Esophagus squamous epithelium (tissue), 4 donors: ENCODE measurements at regions not wholly inside any gene's neighbourhood (a gene's known extent, or its start where the extent isn't known, plus 50 kb on each side); places are given as distances from the start of the nearest gene placed in this dataset.

Source experiments
- CTCF ChIP-seq, 6 experiments: fragments of 450-650 bp in 4 of 6; fragments of 200-600 bp in 2 of 6; sonication (generic) in 2 of 6; IDR thresholded peaks; one replicate each; pipeline ENCODE4 v1.5.1; 2016 to 2019; ENCODE audit warnings: antibody characterized with exemption in 6 of 6, mild to moderate bottlenecking in 4 of 6, moderate library complexity in 4 of 6
- POLR2A ChIP-seq, 4 donors: fragments of 450-650 bp; IDR thresholded peaks; one replicate each; pipeline ENCODE4 v1.6.1; 2017; ENCODE audit warnings: antibody characterized with exemption in 4 of 4, mild to moderate bottlenecking in 4 of 4, moderate library complexity in 3 of 4

DNA sequence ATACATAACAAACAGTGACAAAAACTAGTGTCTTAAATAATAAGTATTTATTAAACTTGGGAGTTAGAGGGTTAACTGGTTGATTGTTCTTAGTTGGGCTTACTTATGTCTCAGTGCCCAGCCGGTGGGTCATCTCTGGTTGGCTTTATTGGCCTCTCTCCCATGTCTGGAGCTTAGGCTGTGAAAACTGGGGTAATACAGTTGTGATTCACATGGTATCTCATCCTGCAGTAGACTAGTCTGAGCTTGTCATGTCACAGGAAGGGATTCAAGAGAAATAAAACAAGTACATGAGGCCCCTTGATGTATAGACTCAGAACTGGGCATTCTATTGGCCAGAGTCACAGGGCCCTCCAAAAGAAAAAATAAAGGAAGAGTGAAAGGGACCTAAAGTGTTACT is 466.4 kb upstream of the SMC2 start:
- TF ChIP-seq CTCF (IDR thresholded peaks at IDR 0.05) = no peak
- TF ChIP-seq POLR2A (IDR thresholded peaks at IDR 0.05) = no peak
